HepG2 (cell line): ENCODE measurements at regions not wholly inside any gene's neighbourhood (a gene's known extent, or its start where the extent isn't known, plus 50 kb on each side); places are given as distances from the start of the nearest gene placed in this dataset.

ENCODE experiments used
- ATAC-seq: fragments of 200-7000 bp; cut with Tn5 transposase; 3 replicates; pipeline ENCODE4 v1.9.1; 2020; ENCODE audit warnings: mild to moderate bottlenecking, moderate library complexity
- BruUV-seq: library from RNA; stranded (reverse); fragments of 400-500 nt; replicated peaks from 2 replicates; lab custom pipeline; 2021; lab: Mats Ljungman, UMichigan
- CTCF ChIA-PET: fragments of 300-600 bp; formaldehyde crosslinking; extraction: SDS; loops from one replicate; lab custom pipeline; 2021; ENCODE audit warnings: low total read pairs, inconsistent platforms, low intra/inter-chr PET ratio; lab: Yijun Ruan, JAX
- POLR2A ChIA-PET: fragments of 350-600 bp; sonication (Branson Sonifier 250); formaldehyde crosslinking; loops from one replicate; lab custom pipeline; 2020; ENCODE audit warnings: antibody characterized with exemption, inconsistent platforms; lab: Yijun Ruan, JAX
- DNase-seq: peaks from one replicate; pipeline ENCODE4 v3.0.0-alpha.2; 2015; ENCODE audit warnings: low spot score
- FAIRE-seq: peaks from 3 replicates; lab custom pipeline; 2011; peaks lifted over from hg19 to GRCh38; lab: Jason Lieb, UNC
- H2AFZ ChIP-seq: one replicate; pipeline ENCODE4 v1.6.1; 2011; ENCODE audit warnings: low read length, inconsistent platforms
- H3K27ac ChIP-seq: fragments of 300-600 bp; 3 replicates; pipeline ENCODE4 v1.8.0; 2011; ENCODE audit warnings: mixed run types, mild to moderate bottlenecking, mixed read lengths, low read length, inconsistent platforms; ENCODE audit not compliant: insufficient read depth; ENCODE audit errors: extremely low read length
- H3K27me3 ChIP-seq, 2 experiments: fragments of 200-600 bp in 1 of 2; 2 replicates in 1 of 2; 3 replicates in 1 of 2; pipeline versions ENCODE4 v1.6.0 to v1.8.0; 2011; ENCODE audit warnings: low read length in 2 of 2, mild to moderate bottlenecking in 2 of 2, moderate library complexity in 2 of 2, inconsistent platforms in 1 of 2; ENCODE audit not compliant: insufficient read depth in 2 of 2, control insufficient read depth in 1 of 2
- H3K36me3 ChIP-seq, 2 experiments: fragments of 200-600 bp in 1 of 2; replicated peaks in 1 of 2; 2 replicates in 1 of 2; 3 replicates in 1 of 2; pipeline versions ENCODE4 v1.5.1 to v1.8.0; 2011; ENCODE audit warnings: low read length in 2 of 2, inconsistent platforms in 1 of 2; ENCODE audit not compliant: insufficient read depth in 2 of 2, control insufficient read depth in 1 of 2
- H3K4me1 ChIP-seq: 2 replicates; pipeline ENCODE4 v1.5.1; 2012; ENCODE audit warnings: low read length, inconsistent platforms; ENCODE audit not compliant: insufficient read depth
- H3K4me2 ChIP-seq: 2 replicates; pipeline ENCODE4 v1.6.0; 2011; ENCODE audit warnings: low read depth, low read length, inconsistent platforms
- H3K4me3 ChIP-seq, 3 experiments: fragments of 200-600 bp in 1 of 3; sonication (generic), shearing (Covaris generic) in 1 of 3; replicated peaks in 1 of 3; 2 replicates each; pipeline ENCODE4 v1.5.1; 2011 to 2016; ENCODE audit warnings: low read length in 3 of 3, inconsistent platforms in 2 of 3, low read depth in 2 of 3, mild to moderate bottlenecking in 2 of 3, control low read depth in 1 of 3, mixed read lengths in 1 of 3; ENCODE audit not compliant: insufficient read depth in 1 of 3
- H3K79me2 ChIP-seq: one replicate; pipeline ENCODE4 v1.6.1; 2011; ENCODE audit warnings: low read length, inconsistent platforms; ENCODE audit not compliant: insufficient read depth
- H3K9ac ChIP-seq: 2 replicates; pipeline ENCODE4 v1.6.0; 2011; ENCODE audit warnings: mild to moderate bottlenecking, low read depth, low read length, inconsistent platforms; ENCODE audit not compliant: insufficient read depth
- H3K9me3 ChIP-seq: 2 replicates; pipeline ENCODE4 v1.5.1; 2012; ENCODE audit warnings: mild to moderate bottlenecking, low read length
- H4K20me1 ChIP-seq: 2 replicates; pipeline ENCODE4 v1.6.0; 2011; ENCODE audit warnings: inconsistent platforms, mild to moderate bottlenecking, low read length, moderate library complexity; ENCODE audit not compliant: insufficient read depth
- CBFB ChIP-seq: sonication (generic); formaldehyde crosslinking; IDR thresholded peaks from 2 replicates; pipeline ENCODE4 v1.4.0; 2020; ENCODE audit warnings: missing genetic modification reagents
- CENPT ChIP-seq: sonication (generic); formaldehyde crosslinking; IDR thresholded peaks from 2 replicates; pipeline ENCODE4 v1.8.0; 2022; ENCODE audit warnings: low read depth, mild to moderate bottlenecking, moderate library complexity, missing genetic modification reagents
- FOXK2 ChIP-seq: fragments of 450-650 bp; IDR thresholded peaks from 2 replicates; pipeline ENCODE4 v1.6.1; 2016
- GPBP1L1 ChIP-seq: sonication (generic); formaldehyde crosslinking; IDR thresholded peaks from 2 replicates; pipeline ENCODE4 v1.5.0; 2020; ENCODE audit warnings: mild to moderate bottlenecking, missing genetic modification reagents
- ISL2 ChIP-seq: sonication (generic); formaldehyde crosslinking; IDR thresholded peaks from 2 replicates; pipeline ENCODE4 v1.5.0; 2020; ENCODE audit warnings: missing genetic modification reagents
- PRDM4 ChIP-seq: sonication (generic); formaldehyde crosslinking; IDR thresholded peaks from 2 replicates; pipeline ENCODE4 v1.9.0; 2021; ENCODE audit warnings: missing genetic modification reagents, borderline replicate concordance
- SUZ12 ChIP-seq: fragments of 150-350 bp; IDR thresholded peaks from 2 replicates; pipeline ENCODE4 v1.6.1; 2014; ENCODE audit warnings: low read depth, low read length
- WIZ ChIP-seq: sonication (generic); formaldehyde crosslinking; IDR thresholded peaks from 2 replicates; pipeline ENCODE4 v1.5.1; 2020; ENCODE audit warnings: mild to moderate bottlenecking, missing genetic modification reagents
- ZBTB42 ChIP-seq: sonication (generic); formaldehyde crosslinking; IDR thresholded peaks from 2 replicates; pipeline ENCODE4 v1.5.0; 2020; ENCODE audit warnings: mild to moderate bottlenecking, missing genetic modification reagents
- ZFP90 ChIP-seq: sonication (generic); formaldehyde crosslinking; IDR thresholded peaks from 2 replicates; pipeline ENCODE4 v1.8.0; 2022; ENCODE audit warnings: missing genetic modification reagents, mild to moderate bottlenecking, inconsistent platforms, borderline replicate concordance
- ZNF234 ChIP-seq: sonication (generic); formaldehyde crosslinking; conservative IDR thresholded peaks from 2 replicates; pipeline ENCODE4 v1.5.1; 2020; ENCODE audit warnings: mild to moderate bottlenecking, missing genetic modification reagents
- ZNF280D ChIP-seq: sonication (generic); formaldehyde crosslinking; IDR thresholded peaks from 2 replicates; pipeline ENCODE4 v1.5.1; 2020; ENCODE audit warnings: mild to moderate bottlenecking, missing genetic modification reagents
- ZNF737 ChIP-seq: sonication (generic); formaldehyde crosslinking; IDR thresholded peaks from 2 replicates; pipeline ENCODE4 v1.5.0; 2020; ENCODE audit warnings: missing genetic modification reagents, mild to moderate bottlenecking, borderline replicate concordance
- WGBS: methylation state at CpG from one replicate; pipeline ENCODE4 v1.1.6; 2017; ENCODE audit warnings: low lambda C conversion rate; 5-methylcytosine and 5-hydroxymethylcytosine counted together
- in situ Hi-C: cut with HindIII; loops from 2 replicates; pipeline ENCODE4 v1.10.0; 2017; ENCODE audit warnings: low pct_unique_long_range_greater_than_20kb; ENCODE audit not compliant: extremely low pct_ligation_motif_present
- intact Hi-C: fragments of 100-400 bp; cut with micrococcal nuclease; formaldehyde crosslinking; loops from one replicate; pipeline ENCODE4 v1.10.0; 2022; ENCODE audit not compliant: unreplicated experiment

GRCh38 chrX:99266255-99266654 is 1143.8 kb downstream of the PCDH19 start:
- no peak overlapping the region for H3K27ac ChIP-seq
- no peaks in the 10 kb centered on the region for H3K4me1 ChIP-seq
- H3K4me3 ChIP-seq: no peak overlapping the region
- intact Hi-C loops (no loop called here), in situ Hi-C loops (no loop called here)
- WGBS: 0% methylated on average over 2 of the region's 2 CpGs
- CTCF ChIA-PET: no interaction called here
- no TSS peak for BruUV-seq
- FAIRE-seq: no peak
- H3K9ac ChIP-seq: no peak overlapping the region
- no peak overlapping the region for H2AFZ ChIP-seq
- DNase-seq: no peak
- no peak overlapping the region for H3K4me2 ChIP-seq
- TF ChIP-seq SUZ12: no peak
- TF ChIP-seq, all 625 proteins: peak for 0
- no peak for ATAC-seq
- no peaks in the 10 kb centered on the region for H3K36me3 ChIP-seq
- H3K79me2 ChIP-seq: no peaks in the 10 kb centered on the region
- POLR2A ChIA-PET: no interaction called here
- H3K27me3 ChIP-seq: no peaks in the 10 kb centered on the region
- H3K9me3 ChIP-seq: no peaks in the 10 kb centered on the region
- H4K20me1 ChIP-seq: no peaks in the 10 kb centered on the region

DNA sequence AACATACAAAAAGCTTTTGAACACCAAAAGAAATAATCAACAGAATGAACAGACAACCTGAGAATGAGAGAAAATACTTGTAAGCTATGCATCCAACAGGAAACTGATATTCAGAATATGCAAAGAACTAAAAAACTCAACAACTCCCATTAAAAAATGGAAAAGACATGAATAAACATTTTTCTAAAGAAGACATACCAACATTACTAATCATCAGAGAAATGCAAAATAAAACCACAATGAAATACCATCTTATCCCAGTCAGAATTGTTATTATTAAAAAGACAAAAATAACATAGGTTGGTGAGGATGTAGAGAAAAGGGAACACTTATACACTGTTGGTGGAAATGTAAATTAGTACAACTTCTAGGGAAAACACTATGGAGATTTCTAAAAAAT is 1161.9 kb downstream of the PCDH19 start:
- no peak for FAIRE-seq
- no peak for TF ChIP-seq PRDM4 (CRISPR knock-in tag)
- no peak for TF ChIP-seq WIZ (CRISPR knock-in tag)
- TF ChIP-seq CBFB (CRISPR knock-in tag): no peak
- TF ChIP-seq ZNF234: no peak
- no peak for TF ChIP-seq ZFP90 (CRISPR knock-in tag)
- no peak for TF ChIP-seq ZNF737 (CRISPR knock-in tag)
- no peak for TF ChIP-seq CENPT
- TF ChIP-seq GPBP1L1 (CRISPR knock-in tag): no peak
- no peak for TF ChIP-seq ZNF280D (CRISPR knock-in tag)
- TF ChIP-seq ISL2 (CRISPR knock-in tag): no peak
- TF ChIP-seq ZBTB42 (CRISPR knock-in tag): no peak
- TF ChIP-seq FOXK2: no peak
- Histone ChIP-seq H2AFZ (no peak overlapping the region), H4K20me1 (no peaks in the 10 kb centered on the region), H3K27ac (no peak overlapping the region), H3K79me2 (no peaks in the 10 kb centered on the region), H3K27me3 (no peaks in the 10 kb centered on the region), H3K4me1 (no peaks in the 10 kb centered on the region), H3K4me3 (no peak overlapping the region), H3K9me3 (no peaks in the 10 kb centered on the region), H3K4me2 (no peak overlapping the region), H3K36me3 (no peaks in the 10 kb centered on the region), H3K9ac (no peak overlapping the region)
- POLR2A ChIA-PET: no interaction called here
- in situ Hi-C loops: no loop called here
- intact Hi-C loops: no loop called here
- no peak for ATAC-seq
- CTCF ChIA-PET: no interaction called here
- no peak for DNase-seq
- BruUV-seq: no TSS peak
